MM.1S (cell line): ENCODE measurements at regions not wholly inside any gene's neighbourhood (a gene's known extent, or its start where the extent isn't known, plus 50 kb on each side); places are given as distances from the start of the nearest gene placed in this dataset.

ENCODE experiments used
- EZH2phosphoT487 ChIP-seq: fragments of 300-600 bp; sonication (generic); IDR thresholded peaks from 2 replicates; pipeline ENCODE4 v1.6.1; 2018; ENCODE audit warnings: antibody characterized with exemption, low read length
- TF ChIP-seq, protein P1 (sequence below): fragments of 300-600 bp; sonication (generic); IDR thresholded peaks from 2 replicates; pipeline ENCODE4 v1.5.1; 2016; ENCODE audit warnings: antibody characterized with exemption, low read length, mixed read lengths

DNA sequence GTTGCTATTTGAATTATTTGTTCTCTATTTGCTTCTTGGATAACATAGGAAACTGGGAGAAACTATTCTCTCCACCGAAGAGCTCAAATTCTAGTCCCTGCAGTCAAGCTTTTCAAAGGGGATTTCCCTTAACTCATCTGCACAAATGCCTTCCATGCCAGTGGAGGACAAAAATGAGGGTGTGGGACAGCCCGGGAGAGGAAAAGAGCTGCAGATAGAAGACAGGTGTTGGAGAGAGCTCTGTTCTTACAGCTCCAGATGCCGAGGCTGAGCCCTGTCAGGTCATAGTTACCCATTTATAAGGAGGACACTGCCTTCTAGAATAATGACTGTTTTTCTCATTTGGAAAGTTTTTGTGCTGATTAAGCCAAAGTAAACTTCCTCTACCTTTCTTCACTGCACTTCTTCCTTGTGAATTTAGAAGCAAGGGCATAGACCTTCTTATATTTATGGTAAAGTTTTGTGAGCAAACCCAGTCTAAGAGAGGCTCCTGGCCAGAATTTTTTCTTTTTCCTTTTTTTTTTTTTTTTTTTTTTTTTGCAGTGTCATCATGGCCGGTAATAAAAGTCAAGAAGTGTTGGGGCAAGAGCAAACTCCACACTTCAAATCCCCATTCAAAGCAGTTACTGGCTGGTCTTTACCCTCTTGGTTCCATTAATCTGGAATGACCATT, 177.2 kb downstream of the ABCC12 start:
- no peak for TF ChIP-seq EZH2phosphoT487
- TF ChIP-seq, protein P1, sequence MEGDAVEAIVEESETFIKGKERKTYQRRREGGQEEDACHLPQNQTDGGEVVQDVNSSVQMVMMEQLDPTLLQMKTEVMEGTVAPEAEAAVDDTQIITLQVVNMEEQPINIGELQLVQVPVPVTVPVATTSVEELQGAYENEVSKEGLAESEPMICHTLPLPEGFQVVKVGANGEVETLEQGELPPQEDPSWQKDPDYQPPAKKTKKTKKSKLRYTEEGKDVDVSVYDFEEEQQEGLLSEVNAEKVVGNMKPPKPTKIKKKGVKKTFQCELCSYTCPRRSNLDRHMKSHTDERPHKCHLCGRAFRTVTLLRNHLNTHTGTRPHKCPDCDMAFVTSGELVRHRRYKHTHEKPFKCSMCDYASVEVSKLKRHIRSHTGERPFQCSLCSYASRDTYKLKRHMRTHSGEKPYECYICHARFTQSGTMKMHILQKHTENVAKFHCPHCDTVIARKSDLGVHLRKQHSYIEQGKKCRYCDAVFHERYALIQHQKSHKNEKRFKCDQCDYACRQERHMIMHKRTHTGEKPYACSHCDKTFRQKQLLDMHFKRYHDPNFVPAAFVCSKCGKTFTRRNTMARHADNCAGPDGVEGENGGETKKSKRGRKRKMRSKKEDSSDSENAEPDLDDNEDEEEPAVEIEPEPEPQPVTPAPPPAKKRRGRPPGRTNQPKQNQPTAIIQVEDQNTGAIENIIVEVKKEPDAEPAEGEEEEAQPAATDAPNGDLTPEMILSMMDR = no peak
